ENCODE measurements at regions not wholly inside any gene's neighbourhood (a gene's known extent, or its start where the extent isn't known, plus 50 kb on each side); places are given as distances from the start of the nearest gene placed in this dataset.

DNA sequence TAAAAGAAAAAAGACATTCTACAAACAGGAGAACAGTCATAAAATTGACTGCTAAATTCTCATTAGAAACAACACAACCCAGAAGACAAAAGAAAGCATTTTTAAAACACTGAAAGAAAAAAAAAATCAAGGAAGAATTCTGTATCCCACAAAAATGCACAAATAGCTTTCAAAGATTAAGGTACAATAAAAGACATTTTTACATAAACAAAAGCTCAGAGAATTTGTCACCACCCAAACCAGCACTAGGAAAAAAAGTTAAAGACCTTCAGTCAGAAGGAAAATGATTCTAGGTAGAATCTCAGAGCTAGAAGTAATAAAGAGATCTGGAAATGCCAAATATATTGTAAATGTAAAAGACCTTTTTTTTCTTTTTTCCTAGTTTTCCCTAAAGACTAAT lies 252.4 kb downstream of the CLIC5 start:
- Histone ChIP-seq H3K27me3 (no peaks in the 10 kb centered on the region), H3K9me3 (peaks cover 0 to 9% of the 10 kb centered on the region in 2 donors), H3K27ac (no peak overlapping the region), H3K36me3 (no peaks in the 10 kb centered on the region), H3K4me1 (no peaks in the 10 kb centered on the region), H3K4me3 (no peak overlapping the region)
- no peak for DNase-seq (ENCODE audit: low spot score)
- no peak for TF ChIP-seq CTCF (IDR thresholded peaks at IDR 0.05)

- TF ChIP-seq CTCF (IDR thresholded peaks at IDR 0.05): no peak
- H3K27me3 ChIP-seq: no peaks in the 10 kb centered on the region
- H3K9me3 ChIP-seq: peaks cover 0 to 5% of the 10 kb centered on the region in 2 donors
- H3K36me3 ChIP-seq: no peaks in the 10 kb centered on the region
- no peak overlapping the region for H3K4me3 ChIP-seq
- DNase-seq (ENCODE audit: low spot score): no peak
- no peaks in the 10 kb centered on the region for H3K4me1 ChIP-seq
- no peak overlapping the region for H3K27ac ChIP-seq
Observed at GRCh38 chr6:45759472-45759810, 256.2 kb downstream of the CLIC5 start.

DNA sequence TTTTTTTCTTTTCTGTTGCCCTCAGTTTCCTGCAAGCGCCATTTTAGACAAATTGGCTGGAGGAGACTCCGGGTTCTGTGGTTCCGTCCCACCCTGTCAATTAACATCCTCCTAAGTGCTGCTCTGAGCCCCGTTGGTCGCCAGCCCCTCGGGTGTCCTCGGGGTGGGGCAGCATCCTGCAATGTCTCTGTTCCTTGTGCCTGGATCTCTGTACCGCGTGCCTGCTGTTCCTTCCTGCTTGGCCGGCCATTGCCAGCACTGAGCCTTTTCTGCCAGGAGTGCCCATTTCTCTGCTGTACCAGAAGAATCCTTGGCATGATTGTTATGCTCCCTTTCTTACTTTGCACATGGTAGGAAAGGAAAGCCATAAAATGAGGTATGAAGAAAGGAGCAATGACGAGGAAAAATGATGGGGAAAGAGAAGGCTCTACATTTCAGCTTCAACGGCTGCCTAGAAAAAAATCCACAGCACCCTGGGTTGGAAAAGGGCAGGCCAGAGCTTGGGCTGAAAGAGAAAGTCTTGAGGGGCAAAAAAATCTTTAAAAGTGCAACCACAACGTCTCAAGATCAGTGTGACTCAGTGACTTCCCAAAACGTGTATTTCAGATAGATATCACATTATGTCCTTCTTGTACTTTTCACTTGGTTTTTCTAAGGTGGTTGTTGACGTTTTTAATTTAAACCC lies 256.7 kb downstream of the CLIC5 start:
- TF ChIP-seq CTCF (IDR thresholded peaks at IDR 0.05): no peak
- no peak for DNase-seq (ENCODE audit: low spot score)
- Histone ChIP-seq H3K27ac (no peak overlapping the region), H3K36me3 (no peaks in the 10 kb centered on the region), H3K9me3 (no peaks in the 10 kb centered on the region), H3K4me3 (no peak overlapping the region), H3K4me1 (no peaks in the 10 kb centered on the region), H3K27me3 (no peaks in the 10 kb centered on the region)

DNA sequence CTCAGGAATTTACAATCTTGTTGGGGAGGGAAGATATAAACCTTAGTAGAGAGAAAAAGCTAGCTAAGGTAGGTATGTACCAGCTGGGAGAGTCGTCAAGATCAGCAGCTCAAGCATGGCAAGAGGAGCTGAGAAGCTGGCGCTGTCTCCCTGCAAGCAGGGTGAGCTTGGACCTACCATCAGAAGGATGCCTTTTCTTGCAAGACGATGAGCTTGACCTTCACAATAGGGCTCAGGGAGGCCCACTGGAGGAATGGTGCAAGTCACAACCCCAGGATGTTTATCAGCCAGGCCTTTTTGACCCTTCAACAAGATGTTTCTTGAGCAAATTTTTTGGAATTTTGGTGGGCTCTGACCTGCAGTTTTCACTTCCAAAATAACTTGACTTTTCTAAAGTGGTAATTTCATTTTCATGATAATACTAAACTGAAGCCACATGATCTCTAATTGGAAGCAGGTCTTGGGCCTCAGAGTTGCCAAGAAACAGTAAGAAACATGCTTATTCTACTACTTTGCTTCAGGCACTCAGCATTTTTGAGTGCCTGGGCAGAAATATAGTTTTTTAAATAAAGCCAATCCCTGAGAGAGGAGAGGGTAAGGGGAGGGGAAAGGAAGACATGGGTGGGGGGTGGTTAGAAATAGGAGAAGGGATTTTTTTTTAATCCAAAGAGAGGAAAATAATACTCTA lies 258.1 kb downstream of the CLIC5 start:
- Histone ChIP-seq H3K27ac (no peak overlapping the region), H3K9me3 (no peaks in the 10 kb centered on the region), H3K4me3 (no peak overlapping the region), H3K27me3 (no peaks in the 10 kb centered on the region), H3K4me1 (no peaks in the 10 kb centered on the region), H3K36me3 (no peaks in the 10 kb centered on the region)
- no peak for DNase-seq (ENCODE audit: low spot score)
- no peak for TF ChIP-seq CTCF (IDR thresholded peaks at IDR 0.05)

DNA sequence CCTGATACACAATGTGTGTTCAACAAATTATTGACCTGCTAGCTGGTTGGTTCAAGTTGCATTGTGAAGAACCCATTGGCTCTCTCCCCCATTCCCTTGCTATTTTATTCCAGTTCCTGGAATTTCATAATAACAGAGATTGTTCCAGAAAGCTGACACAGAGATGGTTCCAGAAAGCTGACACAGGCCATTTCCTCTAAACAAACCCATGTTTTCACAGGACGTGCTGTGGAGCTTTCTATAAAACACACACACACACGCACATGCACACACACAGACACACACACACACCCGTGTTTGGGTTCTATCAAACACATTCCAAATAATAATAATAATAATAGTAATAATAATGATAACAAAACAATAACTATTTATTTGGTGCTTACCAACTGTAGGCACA lies 259.1 kb downstream of the CLIC5 start:
- TF ChIP-seq CTCF (IDR thresholded peaks at IDR 0.05): no peak

GRCh38 chr6:45754432-45754831 lies 261.2 kb downstream of the CLIC5 start:
- H3K9me3 ChIP-seq: no peaks in the 10 kb centered on the region
- no peak overlapping the region for H3K27ac ChIP-seq
- DNase-seq (ENCODE audit: low spot score): no peak
- no peaks in the 10 kb centered on the region for H3K27me3 ChIP-seq
- H3K36me3 ChIP-seq: no peaks in the 10 kb centered on the region
- no peak for TF ChIP-seq CTCF (IDR thresholded peaks at IDR 0.05)
- H3K4me3 ChIP-seq: no peak overlapping the region
- no peaks in the 10 kb centered on the region for H3K4me1 ChIP-seq

More for the DNA sequence above, 259.1 kb downstream of the CLIC5 start:
- no peaks in the 10 kb centered on the region for H3K27me3 ChIP-seq
- no peaks in the 10 kb centered on the region for H3K4me1 ChIP-seq
- no peak overlapping the region for H3K27ac ChIP-seq
- no peaks in the 10 kb centered on the region for H3K9me3 ChIP-seq
- no peak overlapping the region for H3K4me3 ChIP-seq
- no peak for DNase-seq (ENCODE audit: low spot score)
- H3K36me3 ChIP-seq: no peaks in the 10 kb centered on the region
